NCI-H2029 (cell line): ENCODE measurements at regions not wholly inside any gene's neighbourhood (a gene's known extent, or its start where the extent isn't known, plus 50 kb on each side); places are given as distances from the start of the nearest gene placed in this dataset.

Source experiments
- DNase-seq: peaks from one replicate; lab custom pipeline; 2025; lab: John Stamatoyannopoulos, UW

- DNase-seq = no peak
Measured at GRCh38 chr4:3715855-3716630, 50.1 kb upstream of the ADRA2C start.

DNA sequence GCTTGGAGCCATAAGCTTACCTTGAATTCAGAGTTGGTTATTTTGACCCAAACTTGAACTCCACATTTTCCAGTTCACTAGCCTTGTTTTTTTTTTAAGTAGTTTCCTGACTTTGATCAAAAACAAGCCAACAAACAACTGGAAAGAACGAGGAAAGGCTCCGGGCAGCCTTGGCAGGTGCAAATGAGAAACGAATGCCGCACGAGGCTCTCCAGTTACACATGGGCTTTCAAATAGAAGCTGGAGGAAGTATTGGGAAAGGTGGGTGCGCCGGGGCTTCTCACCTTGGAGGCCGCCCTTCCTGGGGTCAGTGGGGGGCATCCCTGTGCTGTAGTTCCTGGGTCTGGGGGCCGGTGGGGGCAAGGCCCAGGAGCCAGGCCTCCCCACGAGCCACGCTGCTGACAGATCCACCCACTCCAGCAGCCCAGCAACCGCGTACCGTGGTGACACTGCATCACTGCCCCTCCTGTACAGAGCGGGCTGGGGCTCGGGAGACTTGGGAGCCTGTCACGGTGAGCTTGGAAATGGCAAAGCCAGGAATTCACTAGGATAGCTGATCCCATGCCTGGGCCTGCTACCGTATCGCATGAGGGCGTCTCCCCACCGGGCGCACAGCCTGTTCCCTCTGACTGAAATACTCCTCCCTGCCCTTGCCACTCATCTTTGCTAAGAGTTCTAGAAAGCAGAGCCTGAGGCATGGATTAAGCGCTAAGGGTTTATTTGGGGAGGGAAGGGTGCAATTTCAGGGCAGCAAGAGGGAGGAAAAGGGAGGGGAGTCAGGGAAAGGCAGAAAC is 50.9 kb upstream of the ADRA2C start:
- no peak for DNase-seq

DNA sequence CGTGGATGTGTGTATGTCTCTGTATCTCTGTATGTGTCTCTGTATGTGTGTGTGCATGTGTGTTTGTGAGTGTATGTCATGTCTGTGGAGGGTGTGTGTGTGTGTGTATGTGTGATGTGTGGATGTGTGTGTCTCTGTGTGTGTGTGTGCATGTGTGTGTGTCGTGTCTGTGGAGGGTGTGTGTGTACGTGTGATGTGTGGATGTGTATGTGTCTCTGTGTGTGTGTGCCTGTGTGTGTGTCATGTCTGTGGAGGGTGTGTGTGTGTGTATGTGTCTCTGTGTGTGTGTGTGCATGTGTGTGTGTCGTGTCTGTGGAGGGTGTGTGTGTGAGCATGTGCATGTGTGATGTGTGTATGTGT is 51.6 kb upstream of the ADRA2C start:
- no peak for DNase-seq

GRCh38 chr4:3713817-3714641 is 52.2 kb upstream of the ADRA2C start:
- DNase-seq = no peak

- DNase-seq = no peak
Measured at GRCh38 chr4:3713346-3713745, 52.8 kb upstream of the ADRA2C start.

GRCh38 chr4:3712936-3713335 is 53.2 kb upstream of the ADRA2C start:
- no peak for DNase-seq

GRCh38 chr4:3712112-3712805 is 53.9 kb upstream of the ADRA2C start:
- no peak for DNase-seq

DNA sequence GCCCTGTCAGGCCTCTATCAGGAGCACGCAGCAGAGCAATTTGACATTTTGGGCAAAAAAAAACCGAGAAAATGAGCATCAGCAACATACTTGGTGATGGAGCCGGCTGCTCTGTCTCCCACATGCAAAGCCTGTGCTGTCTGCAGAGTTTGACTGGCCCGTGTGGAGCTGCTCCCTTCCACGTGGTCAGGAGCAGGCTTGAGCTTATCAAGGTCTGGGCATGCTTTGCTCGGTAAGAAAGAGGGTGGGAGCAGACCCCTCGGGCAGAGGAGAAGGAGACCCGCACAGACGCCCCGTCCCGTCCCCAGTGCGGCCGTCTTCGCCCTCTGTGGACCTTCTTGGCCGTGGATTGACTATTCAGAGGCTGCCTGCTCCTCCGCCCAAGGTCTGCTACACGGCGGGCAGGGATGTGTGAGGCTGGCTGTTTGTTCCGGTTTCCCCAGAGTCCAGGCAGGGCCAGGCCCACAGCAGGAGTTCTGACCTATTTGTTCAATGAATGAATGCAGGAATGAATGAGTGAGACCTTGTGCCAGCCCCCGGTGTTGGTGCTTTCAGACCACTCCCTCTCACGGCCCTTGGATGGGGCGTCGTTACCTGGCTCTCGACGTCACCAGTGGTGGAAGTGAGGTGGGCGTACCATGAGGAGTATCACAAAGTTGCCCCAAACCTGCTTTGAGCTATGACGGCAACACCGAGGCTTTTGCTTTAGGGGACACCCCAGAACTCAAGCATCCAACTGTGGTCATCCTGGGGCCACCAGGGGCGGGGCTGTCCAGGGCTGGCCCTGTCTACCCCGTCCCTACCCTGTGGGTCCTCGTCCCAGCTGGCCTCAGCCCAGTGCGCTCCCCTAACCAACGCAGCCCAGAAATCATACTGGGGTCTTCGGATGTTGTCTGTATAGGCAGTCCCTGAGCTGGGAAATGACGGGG is 54.7 kb upstream of the ADRA2C start:
- DNase-seq = no peak

- DNase-seq = no peak
Measured at GRCh38 chr4:3710451-3711182, 55.6 kb upstream of the ADRA2C start.

GRCh38 chr4:3709846-3710441 is 56.2 kb upstream of the ADRA2C start:
- DNase-seq = no peak

GRCh38 chr4:3709061-3709845 is 56.9 kb upstream of the ADRA2C start:
- no peak for DNase-seq

DNA sequence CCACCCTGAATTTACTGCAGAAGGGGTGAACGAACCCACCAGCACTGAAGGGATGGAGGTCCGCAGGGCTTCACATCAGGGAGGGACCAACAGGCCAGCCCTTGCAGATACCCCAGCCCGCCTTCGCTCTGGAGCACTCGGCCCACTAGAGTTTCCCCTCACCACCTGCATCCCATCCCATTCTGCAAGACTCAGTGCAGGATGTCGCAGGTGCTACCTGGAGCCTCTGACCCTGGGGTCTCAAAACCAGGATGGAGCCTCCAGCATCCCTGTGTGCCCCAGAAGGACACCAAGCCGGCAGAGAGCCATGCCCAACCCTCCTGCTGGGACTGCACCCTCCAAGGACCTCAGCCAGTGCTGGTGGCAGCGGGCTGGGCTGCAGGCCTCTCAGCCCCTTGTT is 57.6 kb upstream of the ADRA2C start:
- DNase-seq = no peak

GRCh38 chr4:3708103-3708510 is 58.1 kb upstream of the ADRA2C start:
- DNase-seq = no peak

GRCh38 chr4:3707423-3708102 is 58.6 kb upstream of the ADRA2C start:
- DNase-seq = no peak

DNA sequence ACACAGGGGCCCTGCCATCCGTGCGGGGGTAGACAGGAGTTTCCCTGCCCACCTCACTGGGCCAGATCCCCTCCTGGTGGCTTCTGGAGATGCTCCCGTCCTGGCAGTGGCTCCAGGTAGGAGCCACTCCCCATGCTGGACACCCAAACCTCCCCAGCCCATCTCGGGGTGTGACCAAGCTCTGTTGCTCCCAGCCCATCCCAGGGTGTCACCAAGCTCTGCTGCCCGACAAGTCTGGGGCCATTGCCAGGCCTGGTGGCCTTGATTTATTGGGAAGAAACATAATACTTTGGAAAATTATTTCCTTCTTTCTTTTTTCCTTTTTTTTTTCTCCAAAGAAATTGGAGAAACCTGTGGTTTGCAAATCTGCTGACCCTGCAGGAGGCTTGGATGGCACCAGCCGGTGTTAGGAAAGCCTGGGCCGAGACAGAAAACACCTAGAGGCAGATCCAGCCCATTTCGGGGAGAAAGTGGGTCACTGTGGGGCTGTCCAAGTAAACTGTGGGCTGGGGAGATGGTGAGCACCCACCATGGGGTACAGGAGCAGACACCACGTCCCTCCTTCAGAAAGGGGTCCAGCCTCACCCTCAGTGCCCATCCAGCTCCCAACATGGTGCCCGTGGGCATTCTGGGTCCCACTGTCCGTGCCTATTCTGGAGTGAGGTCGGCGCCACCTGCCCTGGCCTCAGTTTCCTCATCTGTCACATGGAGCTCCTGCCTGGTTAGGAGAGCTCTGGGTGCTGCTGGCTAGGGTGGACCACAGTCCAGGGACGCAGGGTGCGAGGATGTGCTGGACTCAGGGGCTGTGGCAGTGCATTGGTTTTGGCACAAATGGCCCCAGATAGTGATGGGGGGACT is 59.4 kb upstream of the ADRA2C start:
- DNase-seq = no peak

DNA sequence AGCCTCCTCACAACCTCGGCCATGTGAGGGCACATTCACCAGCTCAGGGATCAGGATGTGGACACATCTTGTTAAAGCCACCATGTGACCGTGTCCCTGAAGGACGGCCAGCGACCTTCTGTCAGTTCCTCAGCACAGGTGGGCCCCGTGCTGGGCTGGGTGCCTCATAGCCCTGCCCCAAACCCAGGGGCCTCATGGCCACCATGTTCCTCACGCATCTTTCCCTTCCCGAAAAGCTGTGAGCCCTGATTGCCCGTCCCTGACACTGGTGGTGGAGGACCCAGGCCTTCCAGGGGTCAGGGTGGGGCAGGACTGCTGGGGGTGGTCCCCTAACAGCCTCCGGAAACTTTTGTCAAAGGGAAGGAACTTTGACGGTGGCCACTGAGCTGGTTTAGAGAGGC is 60.1 kb upstream of the ADRA2C start:
- no peak for DNase-seq

- DNase-seq = no peak
Measured at GRCh38 chr4:3705236-3705987, 60.8 kb upstream of the ADRA2C start.
